ENCODE measurements at regions not wholly inside any gene's neighbourhood (a gene's known extent, or its start where the extent isn't known, plus 50 kb on each side); places are given as distances from the start of the nearest gene placed in this dataset.

GRCh38 chr7:28300488-28300887 lies 111.8 kb upstream of the CREB5 start:
- no peaks in the 10 kb centered on the region for H3K4me1 ChIP-seq (ENCODE audit: control insufficient read depth, insufficient read depth, low read length)
- intact Hi-C loops (cut with micrococcal nuclease) (no loop called here), dilution Hi-C loops (cut with HindIII; ENCODE audit: low sequenced_read_pairs, unreplicated experiment) (no loop called here), in situ Hi-C loops (cut with MboI; ENCODE audit: low sequenced_read_pairs) (no loop called here)
- no peaks in the 10 kb centered on the region for H3K36me3 ChIP-seq (ENCODE audit: control insufficient read depth, insufficient read depth, low read length)
- H4K8ac ChIP-seq (ENCODE audit: low read depth in 2 of 2, low read length in 2 of 2), result no peak overlapping the region
- no peak overlapping the region for H2AK5ac ChIP-seq (ENCODE audit: low read depth, low read length)
- no peak for TF ChIP-seq RCOR1 (IDR thresholded peaks at IDR 0.05; ENCODE audit: insufficient replicate concordance, low read length)
- TF ChIP-seq CEBPB (IDR thresholded peaks at IDR 0.05; ENCODE audit: low read depth, low read length), result no peak
- no peak for TF ChIP-seq SMC3 (IDR thresholded peaks at IDR 0.05; ENCODE audit: low read depth, low read length)
- TF ChIP-seq RFX5 (IDR thresholded peaks at IDR 0.05; ENCODE audit: low read depth, low read length), result no peak
- no peak for TF ChIP-seq RAD21 (IDR thresholded peaks at IDR 0.05; ENCODE audit: low read length)
- TF ChIP-seq USF2 (IDR thresholded peaks at IDR 0.05; ENCODE audit: low read depth, low read length), result no peak
- TF ChIP-seq ELK1 (IDR thresholded peaks at IDR 0.05; ENCODE audit: borderline replicate concordance, low read depth, low read length), result no peak
- no peak for TF ChIP-seq MAFK (IDR thresholded peaks at IDR 0.05; ENCODE audit: low read depth, low read length)
- no peak for TF ChIP-seq BHLHE40 (IDR thresholded peaks at IDR 0.05; ENCODE audit: low read depth, low read length)
- no peak for TF ChIP-seq MAZ (IDR thresholded peaks at IDR 0.05; ENCODE audit: borderline replicate concordance, low read depth, low read length)
- no peak for TF ChIP-seq MXI1 (IDR thresholded peaks at IDR 0.05; ENCODE audit: borderline replicate concordance, low read depth, low read length)
- TF ChIP-seq CTCF (conservative IDR thresholded peaks at IDR 0.05; ENCODE audit: low read depth, low read length), result no peak
- H2BK15ac ChIP-seq (ENCODE audit: low read depth, low read length), result no peak overlapping the region
- no peak overlapping the region for H2BK120ac ChIP-seq (ENCODE audit: low read depth, low read length)
- ChIA-PET CTCF (no interaction called here), POLR2A (ENCODE audit: unreplicated experiment) (no interaction called here)
- H3K9me3 ChIP-seq (ENCODE audit: control insufficient read depth, insufficient read depth, low read length), result no peaks in the 10 kb centered on the region
- no peak overlapping the region for H3K4me3 ChIP-seq (ENCODE audit: insufficient read depth, low read depth, low read length)
- no TSS peak for BruUV-seq (replicated peaks)
- H3K18ac ChIP-seq (ENCODE audit: low read depth, low read length), result no peak overlapping the region
- H3K27ac ChIP-seq (ENCODE audit: insufficient read depth, low read length), result no peak overlapping the region
- no peak overlapping the region for H3K9ac ChIP-seq (ENCODE audit: low read depth, low read length)
- no peak overlapping the region for H3K56ac ChIP-seq (ENCODE audit: extremely low read depth, insufficient read depth, low read length)
- H3K4ac ChIP-seq (ENCODE audit: low read depth, low read length), result no peak overlapping the region
- H3K9me1 ChIP-seq (ENCODE audit: insufficient read depth, low read length), result no peaks in the 10 kb centered on the region
- no peak overlapping the region for H3K4me2 ChIP-seq (ENCODE audit: low read depth, low read length)
- H3K79me1 ChIP-seq (ENCODE audit: low read depth in 1 of 2, low read length in 2 of 2), result no peaks in the 10 kb centered on the region
- no peaks in the 10 kb centered on the region; the same call in 1 of the 2 replicates for H3K27me3 ChIP-seq (ENCODE audit: control insufficient read depth, insufficient read depth, low read length)
- H2AFZ ChIP-seq (replicated peaks; ENCODE audit: low read length, poor library complexity), result no peak overlapping the region
- H3K14ac ChIP-seq (replicated peaks; ENCODE audit: low read depth, low read length), result no peak overlapping the region
- no peak overlapping the region for H2AK9ac ChIP-seq (replicated peaks; ENCODE audit: low read depth, low read length, poor library complexity)
- no peaks in the 10 kb centered on the region for H4K20me1 ChIP-seq (ENCODE audit: insufficient read depth, low read length)
- no CpG with 5 or more reads among the region's 5 CpGs for WGBS, 2 experiments (ENCODE audit: extremely low coverage in 2 of 2, insufficient read length in 1 of 2)
- DNase-seq (no peak), ATAC-seq (ENCODE audit: low read depth) (no peak)
- no peak overlapping the region for H2BK5ac ChIP-seq (ENCODE audit: low read depth, low read length, poor library complexity, severe bottlenecking)
- H2BK20ac ChIP-seq (ENCODE audit: low read depth, low read length), result no peak overlapping the region
- H4K91ac ChIP-seq (ENCODE audit: insufficient read depth, low read depth, low read length), result no peak overlapping the region
- H4K5ac ChIP-seq (ENCODE audit: low read depth, low read length), result no peak overlapping the region
- no peak overlapping the region for H3K23ac ChIP-seq (ENCODE audit: low read depth, low read length)

All from IMR-90 (cell line).